CD4-positive, alpha-beta T cell treated with Interleukin-6 at 100 ng/mL for 8 hours (primary cell): ENCODE measurements at regions not wholly inside any gene's neighbourhood (a gene's known extent, or its start where the extent isn't known, plus 50 kb on each side); places are given as distances from the start of the nearest gene placed in this dataset.
"Not testable (repeated sequence)": the region's sequence is repeated elsewhere in the genome, so short reads cannot be mapped to it uniquely, and the experiment has no call there.

Source experiments
- DNase-seq: peaks from one replicate; pipeline ENCODE4 v3.0.0-alpha.2; 2020; ENCODE audit warnings: mixed read lengths, low spot score

- DNase-seq: peak; percentile 61
Observed at GRCh38 chr13:24995225-24995804, 100.6 kb upstream of the PABPC3 start.

- DNase-seq: peak; percentile 23
Observed at GRCh38 chr13:24997367-24997967, 98.5 kb upstream of the PABPC3 start.

GRCh38 chr13:24998433-24998832 is 97.5 kb upstream of the PABPC3 start:
- DNase-seq: no peak

- DNase-seq: no peak
Observed at GRCh38 chr13:25001476-25002206, 94.3 kb upstream of the PABPC3 start.

GRCh38 chr13:25002311-25002710 is 93.6 kb upstream of the PABPC3 start:
- DNase-seq: not testable (repeated sequence)

GRCh38 chr13:25004489-25004888 is 91.4 kb upstream of the PABPC3 start:
- DNase-seq: not testable (repeated sequence)

GRCh38 chr13:25005050-25005497 is 90.9 kb upstream of the PABPC3 start:
- not testable (repeated sequence) for DNase-seq

- not testable (repeated sequence) for DNase-seq
Observed at GRCh38 chr13:25007389-25007788, 88.5 kb upstream of the PABPC3 start.

- not testable (repeated sequence) for DNase-seq
Observed at GRCh38 chr13:25014398-25014973, 81.5 kb upstream of the PABPC3 start.

- not testable (repeated sequence) for DNase-seq
Observed at GRCh38 chr13:25017176-25017575, 78.8 kb upstream of the PABPC3 start.

GRCh38 chr13:25017808-25018728 is 77.9 kb upstream of the PABPC3 start:
- not testable (repeated sequence) for DNase-seq

GRCh38 chr13:25018729-25019115 is 77.2 kb upstream of the PABPC3 start:
- no peak for DNase-seq

GRCh38 chr13:25019741-25020140 is 76.2 kb upstream of the PABPC3 start:
- DNase-seq: not testable (repeated sequence)

GRCh38 chr13:25024175-25024574 is 71.8 kb upstream of the PABPC3 start:
- DNase-seq: no peak

GRCh38 chr13:25032160-25032559 is 63.8 kb upstream of the PABPC3 start:
- no peak for DNase-seq

GRCh38 chr13:25034173-25034572 is 61.8 kb upstream of the PABPC3 start:
- no peak for DNase-seq

GRCh38 chr13:25037057-25037813 is 58.7 kb upstream of the PABPC3 start:
- DNase-seq: peak; percentile 37

GRCh38 chr13:25042151-25042865 is 53.6 kb upstream of the PABPC3 start:
- no peak for DNase-seq

GRCh38 chr13:25044071-25044470 is 51.9 kb upstream of the PABPC3 start:
- no peak for DNase-seq
